SIG-M5 treated with dmso at 0.1 percent for 504 hours (cell line): ENCODE measurements at regions not wholly inside any gene's neighbourhood (a gene's known extent, or its start where the extent isn't known, plus 50 kb on each side); places are given as distances from the start of the nearest gene placed in this dataset.

Experiments used
- DNase-seq: peaks from one replicate; lab custom pipeline; 2025; ENCODE audit not compliant: unreplicated experiment; lab: John Stamatoyannopoulos, UW

DNA sequence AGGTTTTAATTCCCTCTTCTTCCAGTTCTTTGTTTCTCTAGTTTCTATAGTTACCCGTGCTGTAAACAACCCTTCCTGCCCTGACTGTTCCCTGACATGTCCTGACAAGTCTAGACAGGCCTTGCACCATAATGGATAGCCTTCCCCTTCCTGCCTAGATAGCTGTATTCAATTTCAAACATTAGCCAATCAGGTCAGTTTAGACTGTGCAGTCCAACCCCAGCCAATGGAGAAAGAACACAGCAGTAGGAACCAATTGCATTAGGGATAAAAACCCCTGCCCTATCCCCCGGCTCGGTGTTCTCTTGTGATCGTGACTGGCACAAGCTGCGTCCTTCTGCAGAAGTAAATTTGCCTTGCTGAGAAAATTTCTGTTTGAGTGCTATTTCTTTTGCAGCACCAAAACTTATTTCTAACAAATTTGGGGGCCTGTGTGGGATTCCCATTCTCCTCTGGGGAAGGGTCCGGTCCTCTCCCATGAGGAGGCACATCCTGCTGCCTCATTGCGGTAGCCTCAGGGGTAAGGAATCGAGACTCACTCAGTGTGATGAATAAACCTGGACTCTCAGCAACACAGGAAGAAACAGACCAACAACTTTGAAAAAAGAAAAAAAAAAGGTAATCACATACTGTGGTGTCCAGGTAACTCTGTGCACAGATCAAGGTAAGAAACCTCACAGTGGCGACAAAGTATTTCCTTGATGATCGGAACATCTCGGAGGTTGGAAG is 248.7 kb upstream of the ECI2 start:
- DNase-seq = no peak

DNA sequence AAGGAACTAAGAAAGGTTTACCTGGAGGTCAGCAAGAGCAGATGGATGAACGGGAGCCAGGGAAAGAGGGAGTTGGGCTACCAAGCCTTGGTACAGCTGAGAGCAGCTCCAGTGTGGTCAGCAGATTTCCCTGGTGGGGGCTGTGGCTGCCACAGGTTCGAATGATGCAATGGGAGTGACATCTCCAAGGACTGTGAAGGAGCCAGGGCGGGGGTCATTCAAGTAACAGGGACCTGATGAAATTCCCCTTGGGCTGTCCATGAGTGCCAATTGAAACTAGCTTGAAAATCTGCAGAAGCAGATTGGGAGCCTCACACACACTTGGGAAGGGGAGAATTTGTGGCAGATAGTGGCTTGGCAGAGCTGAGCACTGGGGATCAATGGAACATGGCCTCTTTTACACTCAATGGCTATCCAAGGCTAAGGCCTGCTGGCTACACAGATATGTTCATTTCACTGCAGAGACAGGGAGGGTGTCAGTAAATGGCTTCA is 247.0 kb upstream of the ECI2 start:
- DNase-seq = no peak

DNA sequence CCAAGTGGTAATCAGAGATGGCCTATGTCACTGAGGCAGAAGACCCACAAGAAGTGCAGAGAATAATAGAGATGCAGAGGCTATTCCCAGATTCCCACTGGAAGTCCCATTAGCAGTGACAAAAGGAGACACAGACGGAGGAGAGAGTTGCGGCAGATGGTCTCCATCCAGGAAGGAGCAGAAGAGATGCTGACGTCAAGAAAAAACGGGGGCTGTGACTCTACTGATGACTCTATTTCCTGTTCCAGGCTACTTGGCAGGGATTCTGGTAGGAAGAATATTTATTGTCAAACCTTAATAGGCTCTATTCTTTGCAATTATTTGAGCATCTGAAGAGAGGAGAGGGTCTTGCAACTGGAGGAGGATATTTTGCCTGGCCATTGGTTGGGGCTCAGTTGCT is 246.0 kb upstream of the ECI2 start:
- no peak for DNase-seq

DNA sequence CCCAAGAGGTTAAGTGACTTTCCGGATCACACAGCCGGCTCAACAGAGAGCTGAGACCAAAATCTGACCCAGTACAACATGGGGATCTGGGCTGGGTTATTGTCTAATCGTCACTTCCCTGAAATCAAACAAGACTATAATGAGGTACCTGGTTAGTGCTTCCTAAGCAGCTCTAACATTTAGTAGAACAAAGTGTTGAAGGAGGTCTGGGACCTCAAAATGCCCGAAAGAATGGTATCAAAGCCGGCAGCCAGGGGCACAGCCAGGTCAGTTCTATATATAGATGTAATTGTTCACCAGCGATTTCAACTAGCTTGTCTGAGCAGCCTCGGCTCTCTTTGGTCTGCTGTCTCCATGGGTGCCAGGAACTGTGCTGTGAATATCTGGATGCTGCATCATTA is 245.5 kb upstream of the ECI2 start:
- no peak for DNase-seq

DNA sequence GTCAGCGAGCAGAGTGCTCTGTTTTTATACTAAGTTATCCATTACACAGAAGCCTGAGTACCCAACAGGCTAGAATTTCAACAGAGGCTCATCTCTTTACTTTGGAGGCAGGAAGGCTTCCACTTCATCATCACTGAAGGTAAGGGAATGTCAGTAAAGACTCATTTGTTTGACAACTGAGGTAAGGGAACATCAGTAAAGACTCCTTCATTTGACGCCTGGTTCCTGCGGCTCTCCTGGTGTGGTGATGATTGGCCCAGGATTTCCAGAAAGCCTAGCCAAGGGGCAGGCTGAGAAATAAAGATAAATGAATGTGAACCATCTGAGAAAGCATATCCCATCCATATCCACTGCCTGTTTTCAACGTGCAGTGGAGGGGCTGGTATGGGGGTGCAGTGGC is 244.6 kb upstream of the ECI2 start:
- no peak for DNase-seq

DNA sequence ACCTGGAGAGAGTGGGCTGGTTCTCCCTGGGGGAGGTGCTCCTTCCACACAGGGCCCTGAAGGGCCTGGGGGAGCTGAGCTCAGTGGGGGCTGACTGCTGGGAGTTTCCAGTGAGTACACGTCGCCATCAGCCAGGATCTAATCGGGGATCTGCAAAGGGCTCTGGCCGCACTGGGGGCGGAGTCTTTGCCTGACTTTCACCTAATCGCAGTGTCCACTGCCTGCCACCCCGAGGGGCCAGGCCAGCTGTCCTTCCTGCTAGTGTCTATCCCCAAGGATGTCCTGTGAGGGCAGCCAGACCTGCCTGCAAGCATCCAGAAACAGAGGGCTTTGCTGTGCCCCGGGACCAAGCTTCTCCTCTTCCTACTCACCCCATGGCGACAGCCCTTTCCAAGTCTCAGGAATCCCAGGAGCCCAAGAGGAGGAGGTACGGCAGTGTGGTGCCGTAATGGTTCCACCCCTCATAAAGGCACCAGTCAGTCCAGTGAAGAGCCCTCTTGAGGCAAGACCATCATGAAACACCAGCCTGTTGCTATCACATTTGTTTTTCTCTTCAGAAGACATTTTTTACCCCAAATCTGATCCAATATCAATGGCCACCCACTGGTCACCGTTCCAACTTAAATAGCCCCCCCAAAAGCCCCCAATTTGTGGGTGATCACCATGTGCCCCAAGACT is 243.1 kb upstream of the ECI2 start:
- no peak for DNase-seq

DNA sequence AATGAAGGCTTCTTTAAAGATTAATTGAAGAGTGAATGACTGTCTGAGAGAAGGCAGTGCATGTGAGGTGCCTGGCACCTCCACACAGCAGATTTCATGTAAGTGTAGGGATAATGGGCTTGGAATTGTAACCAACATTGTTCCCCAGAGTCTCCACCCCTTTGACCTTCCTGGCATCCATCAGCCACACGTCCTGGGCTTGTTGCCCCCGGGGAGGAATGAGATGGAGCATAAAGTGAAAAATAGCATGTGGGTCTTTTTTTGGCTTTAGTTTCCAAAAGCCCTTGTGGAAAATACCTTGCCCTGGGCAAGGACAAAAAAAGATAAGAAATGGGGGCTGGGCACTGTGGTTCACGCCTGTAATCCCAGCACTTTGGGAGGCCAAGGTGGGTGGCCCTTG is 242.2 kb upstream of the ECI2 start:
- no peak for DNase-seq

DNA sequence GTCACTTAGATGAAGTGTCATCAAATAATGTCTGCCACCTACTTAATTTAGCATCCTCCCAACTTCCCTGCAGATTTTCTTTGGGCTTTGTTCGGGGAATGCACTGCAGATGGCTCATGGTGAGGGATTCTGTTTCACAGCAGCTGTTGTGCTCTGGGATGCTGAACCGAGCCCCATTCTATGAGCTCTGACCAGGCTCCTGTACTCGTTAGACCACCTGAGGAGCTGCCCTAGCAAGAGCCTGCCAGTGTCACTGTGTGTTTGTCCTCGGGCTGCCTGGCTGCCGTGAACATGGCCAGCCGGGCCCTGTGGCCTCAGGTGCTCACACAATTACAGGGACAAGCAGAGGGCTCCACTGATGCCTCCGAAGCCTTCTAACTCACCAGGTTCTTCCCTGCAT is 238.8 kb upstream of the ECI2 start:
- DNase-seq = no peak

DNA sequence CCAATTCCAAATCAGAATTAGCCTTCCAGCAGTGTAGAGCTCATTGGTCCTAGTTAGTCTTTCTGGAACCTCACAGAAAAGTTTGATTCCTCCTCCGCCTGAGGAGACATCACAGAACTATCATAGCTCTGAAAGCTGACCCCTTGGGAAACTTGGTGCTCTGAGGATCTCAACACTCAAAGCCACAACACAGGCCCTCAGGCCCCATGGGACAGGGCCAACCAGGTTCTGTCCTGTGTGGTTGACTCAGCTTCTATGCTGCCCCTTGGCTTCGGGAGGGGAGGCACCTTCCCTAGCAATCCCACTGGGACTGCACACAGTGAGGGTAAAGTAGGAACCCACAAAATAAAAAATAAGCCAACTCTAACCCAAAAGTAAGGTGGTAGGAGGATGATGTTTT is 237.5 kb upstream of the ECI2 start:
- DNase-seq = no peak

DNA sequence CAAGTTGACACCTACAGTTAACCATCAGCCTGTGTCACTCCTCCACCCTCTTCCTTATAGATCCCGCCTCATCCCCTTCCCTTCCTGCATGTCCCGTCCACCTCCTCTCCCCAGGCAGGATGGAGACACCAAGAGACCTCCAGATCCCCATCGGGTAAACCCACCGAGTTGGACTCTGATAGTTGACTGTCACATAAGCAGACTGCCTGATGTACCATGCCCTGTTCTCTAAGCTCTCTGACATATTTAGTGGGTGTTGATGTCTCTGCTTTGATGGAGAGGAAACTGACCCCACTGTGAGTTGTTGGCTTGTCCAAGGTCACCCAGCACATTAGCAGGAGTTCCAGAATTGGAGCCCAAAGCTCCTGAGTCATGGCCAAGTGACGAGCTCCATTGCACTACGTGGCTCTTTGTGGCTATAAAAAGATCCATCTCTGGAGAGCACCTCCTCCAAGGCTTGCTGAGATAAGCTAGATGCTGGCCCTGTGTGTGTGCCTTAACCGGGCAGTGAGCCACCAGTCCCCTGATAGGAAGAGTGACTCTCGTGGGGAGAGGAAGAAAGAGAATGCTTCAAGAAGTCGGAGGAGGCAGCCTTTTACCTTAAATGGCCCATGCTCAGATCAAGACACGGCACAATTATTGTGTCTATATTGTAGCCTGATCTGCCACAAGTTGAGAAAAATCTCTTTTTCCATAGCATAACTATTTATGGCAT is 236.0 kb upstream of the ECI2 start:
- no peak for DNase-seq

DNA sequence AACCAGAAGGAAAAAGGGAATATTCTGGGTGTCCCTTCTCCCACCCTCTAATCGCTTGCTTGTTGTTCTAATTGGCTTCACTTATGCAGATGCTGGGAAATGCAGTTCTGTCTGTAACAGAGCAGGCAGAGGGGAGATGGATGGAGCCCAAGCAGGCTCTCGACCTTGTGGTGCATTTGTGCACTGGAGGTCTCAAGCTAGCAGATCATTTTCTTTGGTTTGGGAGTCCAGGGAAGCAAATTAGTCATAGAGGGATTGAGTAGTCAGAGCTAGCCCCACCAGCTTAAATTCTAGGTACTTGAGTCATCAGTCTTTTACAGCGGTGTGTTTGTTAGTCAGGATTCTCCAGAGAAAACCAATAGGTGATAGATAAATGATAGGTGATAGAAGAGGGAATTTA is 234.7 kb upstream of the ECI2 start:
- DNase-seq = no peak

DNA sequence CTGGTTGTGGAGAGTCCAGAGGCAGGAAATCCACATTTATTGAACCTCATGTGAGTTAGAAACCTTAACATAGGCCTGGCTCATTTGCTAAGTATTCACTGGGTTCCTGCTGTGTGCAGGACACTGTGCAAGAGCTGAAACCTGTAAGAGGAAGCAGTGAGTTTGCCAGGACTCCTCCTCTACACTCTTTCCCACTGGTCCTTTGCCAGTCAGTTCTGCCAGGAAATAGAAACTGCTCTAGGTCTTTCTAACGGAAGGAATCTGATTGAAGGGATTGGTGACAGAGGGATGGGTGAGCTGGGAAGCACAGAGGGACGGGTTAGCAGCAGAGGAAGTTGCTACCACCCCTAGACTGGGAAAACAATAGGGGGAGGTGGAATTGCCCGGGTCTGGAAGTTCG is 234.2 kb upstream of the ECI2 start:
- DNase-seq = peak; percentile 6

DNA sequence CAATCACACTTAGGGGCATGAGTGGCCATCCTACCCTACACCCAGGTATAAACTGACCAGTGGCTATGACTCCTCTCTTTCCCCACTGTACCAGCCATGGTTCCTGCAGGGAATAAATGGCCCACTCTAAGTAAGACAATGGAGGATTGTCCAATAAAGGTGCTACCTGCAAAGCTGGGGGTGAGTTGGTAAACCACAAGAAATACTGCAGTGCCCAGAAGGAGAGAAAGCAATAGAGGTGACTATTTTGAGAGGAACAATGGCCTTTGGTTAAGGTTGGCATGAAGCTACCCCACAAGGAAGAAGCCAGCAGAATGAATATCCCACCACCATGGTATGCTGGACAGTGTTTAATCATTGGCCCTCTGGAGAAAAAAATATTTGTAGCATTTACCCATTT is 233.3 kb upstream of the ECI2 start:
- DNase-seq = no peak

DNA sequence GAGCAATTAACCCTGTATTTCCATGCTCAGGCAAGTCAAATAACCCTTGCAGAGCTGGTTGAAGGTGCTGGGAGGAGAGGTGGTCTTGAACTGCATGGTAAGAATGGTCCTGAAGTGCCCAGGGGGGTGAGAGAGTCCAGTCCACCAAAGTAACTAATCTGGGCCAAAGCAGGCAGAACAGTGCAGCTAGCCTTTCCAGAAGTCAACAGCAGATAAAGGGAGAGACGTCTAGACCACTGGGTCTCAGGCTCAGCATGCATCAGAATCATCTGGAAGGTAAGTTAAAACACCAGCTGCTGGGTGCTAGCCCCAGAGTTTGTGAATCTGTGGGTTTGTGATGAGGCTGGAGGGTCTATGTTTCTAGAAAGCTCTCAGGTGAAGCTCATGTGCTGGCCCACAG is 232.3 kb upstream of the ECI2 start:
- no peak for DNase-seq

DNA sequence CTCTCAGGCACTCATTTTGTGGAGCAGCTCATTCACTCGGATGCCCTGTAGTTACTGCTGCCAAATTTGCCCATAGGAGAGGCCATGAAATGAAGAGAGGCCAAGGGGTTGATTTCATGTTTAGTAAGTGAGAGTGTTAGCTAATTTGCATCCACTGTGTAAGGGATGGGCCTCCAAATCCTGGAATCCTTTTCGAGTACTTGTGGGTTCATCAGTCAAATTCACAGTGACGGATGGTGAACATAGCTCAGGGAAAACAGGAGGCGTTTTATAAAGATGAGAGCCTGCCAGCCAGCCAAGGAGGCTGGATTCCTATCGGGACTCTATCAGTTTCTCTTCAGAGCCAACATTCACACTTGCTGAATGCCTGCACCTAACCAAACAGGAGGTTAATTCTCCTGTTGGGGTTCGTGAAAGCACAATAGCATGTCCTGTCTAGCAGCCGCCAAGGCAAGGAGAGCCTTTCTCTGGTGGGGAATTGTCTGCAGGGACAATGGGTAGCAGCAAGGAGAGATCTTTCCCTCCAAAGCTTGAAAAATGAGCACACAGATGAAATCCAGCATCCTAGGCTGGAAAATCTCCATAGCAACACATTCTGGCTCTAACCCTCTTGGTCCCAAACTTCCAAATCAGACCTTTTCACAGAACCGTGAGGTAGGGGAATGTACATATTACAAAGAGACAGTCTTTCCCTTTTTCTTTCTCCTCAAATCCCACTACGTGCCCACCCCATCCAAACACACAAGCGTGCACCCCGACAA is 231.4 kb upstream of the ECI2 start:
- DNase-seq = no peak

DNA sequence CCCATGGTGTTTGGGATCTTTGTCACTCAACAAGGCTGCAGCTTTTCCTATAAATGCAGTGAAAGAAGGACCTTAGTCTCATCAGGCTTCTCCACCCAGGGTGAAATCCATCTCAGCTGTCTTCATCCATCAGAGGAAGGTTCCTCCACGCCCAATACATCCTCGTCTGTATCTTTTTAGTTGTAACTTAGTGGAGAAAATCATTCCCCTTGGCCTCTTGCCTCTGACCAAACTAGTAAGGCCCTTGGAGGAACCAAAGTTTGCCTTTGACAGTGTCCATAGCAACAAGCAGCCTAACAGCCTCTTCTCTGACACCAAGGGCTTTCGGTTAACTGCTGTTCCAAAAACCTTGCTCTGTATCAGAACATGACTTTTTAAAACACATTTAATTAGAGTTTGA is 230.3 kb upstream of the ECI2 start:
- DNase-seq = no peak

DNA sequence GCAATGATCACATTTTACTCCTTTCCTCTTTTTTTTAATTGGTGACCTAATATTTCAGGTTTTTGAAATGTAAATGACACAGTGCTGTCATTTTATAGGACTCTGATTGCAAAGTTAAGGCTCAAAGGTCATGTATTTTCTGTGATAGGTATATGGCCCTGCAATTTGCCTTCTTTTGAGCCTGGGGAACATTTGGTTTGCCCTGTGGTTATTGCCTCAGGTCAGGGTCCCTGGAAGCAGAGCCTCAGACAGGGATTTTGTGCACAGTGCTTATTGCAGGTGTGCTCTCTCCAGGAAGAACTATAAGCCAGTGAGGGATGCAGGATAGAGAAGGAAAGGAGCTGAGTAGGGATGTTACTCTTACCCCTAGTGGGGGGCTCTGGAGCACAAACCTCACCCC is 229.3 kb upstream of the ECI2 start:
- no peak for DNase-seq

DNA sequence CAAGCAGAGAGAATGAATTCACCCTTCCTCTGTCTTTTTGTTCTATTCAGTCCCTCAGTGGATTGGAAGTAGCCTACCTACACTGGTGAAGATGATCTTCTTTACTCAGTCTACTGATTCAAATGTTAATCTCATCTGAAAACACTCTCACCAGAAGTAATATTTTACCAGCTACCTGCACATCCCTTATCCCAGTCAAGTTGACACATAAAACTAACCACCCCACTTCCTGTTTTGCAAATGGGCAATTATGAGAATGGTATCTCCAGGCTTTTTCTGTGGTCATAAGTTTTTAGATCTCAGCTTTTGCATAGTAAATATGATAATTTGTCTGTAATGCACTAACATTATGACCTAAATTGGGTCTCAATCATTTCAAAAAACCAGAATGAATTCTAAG is 228.8 kb upstream of the ECI2 start:
- no peak for DNase-seq

DNA sequence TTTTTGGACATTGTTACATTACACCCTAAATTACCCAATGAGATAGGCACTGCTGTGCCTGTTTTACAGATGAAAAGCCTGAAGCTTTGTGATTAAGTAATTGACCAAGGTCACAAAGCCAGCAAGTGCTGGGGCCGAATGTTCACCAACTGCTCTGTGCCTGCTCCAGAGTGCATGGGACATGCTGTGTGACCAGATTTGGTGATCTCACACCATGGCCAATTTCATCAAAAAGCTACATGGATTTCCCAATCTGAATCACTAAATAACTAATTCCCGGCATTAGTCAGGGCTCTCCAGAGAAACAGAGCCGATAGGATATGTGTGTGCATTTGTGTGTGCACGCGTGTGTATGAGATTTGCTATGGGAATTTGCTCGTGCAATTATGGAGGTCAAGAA is 228.3 kb upstream of the ECI2 start:
- DNase-seq = no peak

DNA sequence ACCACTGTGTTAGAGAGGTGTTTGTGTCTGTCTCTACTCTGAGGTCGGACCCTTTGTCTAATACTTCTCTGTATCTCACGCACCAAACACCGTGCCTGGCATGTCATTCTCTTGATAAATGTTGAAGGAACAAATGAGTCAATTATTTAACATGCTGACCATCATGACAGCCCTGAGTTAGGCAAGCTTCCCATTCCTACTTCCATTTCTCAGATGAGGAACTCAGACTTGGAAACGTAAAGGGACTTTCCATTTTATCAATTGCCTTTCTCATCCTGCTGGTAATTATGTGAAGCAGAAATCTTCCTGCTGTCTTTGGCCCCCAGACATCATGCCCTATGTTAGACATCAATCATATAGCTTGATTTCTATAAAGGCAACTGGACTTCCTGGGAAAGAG is 227.0 kb upstream of the ECI2 start:
- DNase-seq = no peak

DNA sequence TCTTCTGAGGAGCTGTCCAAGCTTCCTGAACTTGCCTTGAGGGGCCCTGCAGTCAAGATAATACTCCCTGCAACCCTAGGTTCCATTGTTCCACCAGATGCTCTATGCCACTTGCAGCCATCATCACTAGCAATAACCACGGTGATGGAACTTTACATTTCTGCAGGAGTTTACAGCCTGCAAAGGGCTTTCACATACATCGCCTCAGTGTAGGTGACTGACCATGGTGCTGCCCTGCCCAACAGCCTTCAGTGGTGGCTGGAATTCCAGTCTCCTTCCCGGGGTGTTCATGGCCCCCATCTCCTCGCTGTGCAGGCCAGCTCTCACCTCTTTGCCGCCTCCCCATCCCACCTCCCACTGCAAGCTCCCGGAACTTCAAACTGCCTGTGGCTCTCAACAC is 225.5 kb upstream of the ECI2 start:
- DNase-seq = no peak
